ENCODE measurements at regions not wholly inside any gene's neighbourhood (a gene's known extent, or its start where the extent isn't known, plus 50 kb on each side); places are given as distances from the start of the nearest gene placed in this dataset.

DNA sequence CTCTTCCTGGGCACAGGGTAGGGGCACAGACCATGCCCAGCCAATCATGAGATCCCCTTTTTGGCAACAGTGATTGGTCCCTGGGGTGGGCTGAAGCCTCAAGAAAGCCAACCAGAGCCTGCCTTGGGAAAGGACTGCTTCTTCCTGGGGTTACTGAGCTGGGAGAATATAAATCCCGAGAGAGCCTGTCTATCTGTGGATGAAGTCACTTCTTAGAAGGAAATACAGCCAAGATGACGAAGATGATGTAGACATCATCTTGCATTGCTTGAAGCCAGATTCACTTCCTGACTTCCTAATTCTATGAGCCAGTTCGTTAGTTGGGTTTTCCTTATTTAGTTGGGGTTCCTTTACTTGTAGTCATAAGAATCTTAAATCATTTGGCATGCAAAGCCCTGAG lies 50.1 kb upstream of the PWWP2A start:
- no peak for TF ChIP-seq POLR2A (IDR thresholded peaks at IDR 0.05)
- TF ChIP-seq CTCF (IDR thresholded peaks at IDR 0.05): no peak
- no peak for TF ChIP-seq POLR2AphosphoS5 (IDR thresholded peaks at IDR 0.05)
- TF ChIP-seq EP300 (IDR thresholded peaks at IDR 0.05): no peak

Measured in sigmoid colon (tissue), 4 donors.